GM12878 (cell line): ENCODE measurements at regions not wholly inside any gene's neighbourhood (a gene's known extent, or its start where the extent isn't known, plus 50 kb on each side); places are given as distances from the start of the nearest gene placed in this dataset.

Source experiments
- ATAC-seq: fragments of 200-7000 bp; cut with Tn5 transposase; 3 replicates; pipeline ENCODE4 v1.9.1; 2020; ENCODE audit warnings: mild to moderate bottlenecking, moderate library complexity
- BruUV-seq: library from RNA; stranded (reverse); fragments of 400-500 nt; replicated peaks from 2 replicates; lab custom pipeline; 2021; lab: Mats Ljungman, UMichigan
- CTCF ChIA-PET: fragments of 300-600 bp; sonication (Branson Sonifier 250); formaldehyde crosslinking; extraction: SDS; loops from one replicate; lab custom pipeline; 2021; ENCODE audit warnings: inconsistent platforms; lab: Yijun Ruan, JAX
- POLR2A ChIA-PET: fragments of 350-600 bp; formaldehyde crosslinking; extraction: SDS; loops from one replicate; lab custom pipeline; 2021; ENCODE audit warnings: inconsistent platforms; lab: Charles Lee
- RAD21 ChIA-PET: fragments of 300-600 bp; sonication (Branson Sonifier 250); formaldehyde crosslinking; loops from one replicate; lab custom pipeline; 2023; ENCODE audit warnings: antibody characterized with exemption; ENCODE audit not compliant: unreplicated experiment; lab: Charles Lee
- SMC1A ChIA-PET: fragments of 300-600 bp; sonication (Branson Sonifier 250); formaldehyde crosslinking; loops from one replicate; lab custom pipeline; 2023; ENCODE audit not compliant: unreplicated experiment, uncharacterized antibody; lab: Charles Lee
- DNase-seq: peaks from one replicate; pipeline ENCODE4 v3.0.0-alpha.2; 2011; ENCODE audit warnings: low read depth, low spot score
- FAIRE-seq: peaks from 3 replicates; lab custom pipeline; 2011; peaks lifted over from hg19 to GRCh38; lab: Jason Lieb, UNC
- H2AFZ ChIP-seq: 2 replicates; pipeline ENCODE4 v1.6.0; 2011; ENCODE audit warnings: low read depth, low read length, control low read depth; ENCODE audit not compliant: control insufficient read depth
- H3K27ac ChIP-seq: 2 replicates; pipeline ENCODE4 v1.5.1; 2011; ENCODE audit warnings: control low read depth; ENCODE audit not compliant: control insufficient read depth, insufficient read depth
- H3K27me3 ChIP-seq, 2 experiments: replicated peaks in 1 of 2; 2 replicates each; pipeline versions ENCODE4 v1.6.0 to v1.6.1; 2011; ENCODE audit warnings: low read length in 1 of 2; ENCODE audit not compliant: control insufficient read depth in 2 of 2, insufficient read depth in 2 of 2
- H3K36me3 ChIP-seq, 2 experiments: 2 replicates each; pipeline ENCODE4 v1.5.1; 2011; ENCODE audit warnings: low read length in 1 of 2; ENCODE audit not compliant: control insufficient read depth in 2 of 2, insufficient read depth in 2 of 2
- H3K4me1 ChIP-seq: 2 replicates; pipeline ENCODE4 v1.6.1; 2011; ENCODE audit warnings: mild to moderate bottlenecking, low read length, moderate library complexity, mixed read lengths; ENCODE audit not compliant: control insufficient read depth, insufficient read depth
- H3K4me2 ChIP-seq: 2 replicates; pipeline ENCODE4 v1.6.0; 2011; ENCODE audit warnings: control low read depth; ENCODE audit not compliant: control insufficient read depth, insufficient read depth
- H3K4me3 ChIP-seq: fragments of 200-600 bp; sonication (generic); 2 replicates; pipeline ENCODE4 v1.5.1; 2016
- H3K79me2 ChIP-seq: 2 replicates; pipeline ENCODE4 v1.6.0; 2011; ENCODE audit warnings: low read length; ENCODE audit not compliant: control insufficient read depth, insufficient read depth
- H3K9ac ChIP-seq: 2 replicates; pipeline ENCODE4 v1.8.0; 2011; ENCODE audit warnings: low read length, control low read depth, mixed read lengths; ENCODE audit not compliant: control insufficient read depth, insufficient read depth
- H3K9me3 ChIP-seq: replicated peaks from 3 replicates; pipeline ENCODE4 v1.5.1; 2011; ENCODE audit warnings: mild to moderate bottlenecking, low read length; ENCODE audit not compliant: control insufficient read depth, insufficient read depth
- H4K20me1 ChIP-seq: 2 replicates; pipeline ENCODE4 v1.6.0; 2011; ENCODE audit not compliant: control insufficient read depth, insufficient read depth
- ASH2L ChIP-seq: fragments of 300-600, 200-600 bp; sonication (generic); IDR thresholded peaks from 2 replicates; pipeline ENCODE4 v1.6.1; 2017; ENCODE audit warnings: low read depth, mild to moderate bottlenecking, borderline replicate concordance
- FOXM1 ChIP-seq: IDR thresholded peaks from 2 replicates; pipeline ENCODE4 v1.6.1; 2012; ENCODE audit warnings: low read depth, mild to moderate bottlenecking, inconsistent platforms, low read length, moderate library complexity
- GABPA ChIP-seq: IDR thresholded peaks from 2 replicates; pipeline ENCODE4 v1.6.1; 2014; ENCODE audit warnings: antibody characterized with exemption, low read depth, mild to moderate bottlenecking, inconsistent platforms
- HDAC6 ChIP-seq: fragments of 200-600 bp; sonication (generic); IDR thresholded peaks from one replicate; pipeline ENCODE4 v1.8.0; 2017; ENCODE audit warnings: antibody characterized with exemption; ENCODE audit not compliant: unreplicated experiment
- MYB ChIP-seq: fragments of 150-350 bp; IDR thresholded peaks from 2 replicates; pipeline ENCODE4 v1.6.1; 2014; ENCODE audit warnings: mild to moderate bottlenecking, low read depth, low read length, borderline replicate concordance
- NFYB ChIP-seq: IDR thresholded peaks from 2 replicates; pipeline ENCODE4 v1.6.1; 2011; ENCODE audit warnings: low read depth, mild to moderate bottlenecking, low read length, improper control_type of control experiment, moderate library complexity; ENCODE audit not compliant: insufficient read depth
- RAD51 ChIP-seq: fragments of 450-650 bp; IDR thresholded peaks from 2 replicates; pipeline ENCODE4 v1.6.1; 2016; ENCODE audit warnings: moderate library complexity, mild to moderate bottlenecking, inconsistent platforms
- RCOR1 ChIP-seq: conservative IDR thresholded peaks from 2 replicates; pipeline ENCODE4 v1.6.1; 2012; ENCODE audit warnings: low read depth, low read length, improper control_type of control experiment
- TBL1XR1 ChIP-seq: IDR thresholded peaks from 2 replicates; pipeline ENCODE4 v1.6.1; 2012; ENCODE audit warnings: low read depth, low read length, improper control_type of control experiment
- ZZZ3 ChIP-seq: IDR thresholded peaks from 2 replicates; pipeline ENCODE4 v1.6.1; 2011; ENCODE audit warnings: low read depth; ENCODE audit not compliant: control insufficient read depth, insufficient read length
- WGBS: methylation state at CpG from one replicate; pipeline ENCODE4 v1.1.6; 2016; ENCODE audit warnings: low lambda C conversion rate; ENCODE audit not compliant: insufficient replicate concordance, insufficient coverage; ENCODE audit errors: missing lambda C conversion rate; 5-methylcytosine and 5-hydroxymethylcytosine counted together
- in situ Hi-C: fragments of 300-500 bp; cut with MboI; formaldehyde crosslinking; loops from 9 replicates; pipeline ENCODE4 v1.14.3; 2018; ENCODE audit warnings: mixed read lengths
- intact Hi-C: fragments of 100-400 bp; cut with micrococcal nuclease; formaldehyde crosslinking; loops from one replicate; pipeline ENCODE4 v1.14.2; 2022; ENCODE audit not compliant: unreplicated experiment
- TF ChIP-seq, protein P1 (sequence below): fragments of 150-350 bp; IDR thresholded peaks from 2 replicates; pipeline ENCODE4 v1.6.1; 2014; ENCODE audit warnings: mild to moderate bottlenecking, low read depth, low read length
- TF ChIP-seq, protein P2 (sequence below): IDR thresholded peaks from 2 replicates; pipeline ENCODE4 v1.6.1; 2012; ENCODE audit warnings: low read depth, low read length, improper control_type of control experiment
- TF ChIP-seq, protein P3 (sequence below): fragments of 450-650 bp; IDR thresholded peaks from 2 replicates; pipeline ENCODE4 v1.6.1; 2014; ENCODE audit warnings: mild to moderate bottlenecking
- TF ChIP-seq, protein P4 (sequence below): fragments of 450-650 bp; formaldehyde crosslinking; IDR thresholded peaks from 2 replicates; pipeline ENCODE4 v1.4.0; 2020; ENCODE audit warnings: mild to moderate bottlenecking, moderate library complexity

DNA sequence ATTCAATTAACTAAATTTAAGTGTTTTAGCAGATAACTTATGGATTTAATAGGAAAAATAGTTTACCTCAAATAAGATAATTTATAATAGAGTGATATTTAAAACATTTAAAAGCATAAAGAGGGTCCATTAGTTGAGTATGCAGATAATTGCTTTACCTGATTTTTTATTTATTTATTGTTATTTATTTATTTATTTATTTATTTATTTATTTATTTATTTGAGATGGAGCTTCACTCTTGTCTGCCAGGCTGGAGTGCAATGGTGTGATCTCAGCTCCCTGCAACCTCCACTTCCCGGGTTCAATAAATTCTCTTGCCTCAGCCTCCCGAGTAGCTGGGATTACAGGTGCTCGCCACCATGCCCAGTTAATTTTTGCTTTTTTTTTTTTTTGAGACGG lies 982.9 kb downstream of the TFAP2A start:
- H3K36me3 ChIP-seq: no peaks in the 10 kb centered on the region
- ChIA-PET CTCF (interaction anchor here (0.6 to 1.1 kb wide), 3 partner anchors 162 to 1369 kb away, joined by 3 to 4 read pairs (median 3); no protein-coding TSS in a partner anchor), RAD21 (no interaction called here), SMC1A (interaction anchor here (0.5 kb wide), 1 partner anchor 555 kb away, joined by 3 read pairs; no protein-coding TSS in a partner anchor), POLR2A (no interaction called here)
- no peaks in the 10 kb centered on the region for H3K27me3 ChIP-seq
- intact Hi-C loops: no loop called here
- no peaks in the 10 kb centered on the region for H4K20me1 ChIP-seq
- FAIRE-seq: no peak
- H3K4me1 ChIP-seq: no peaks in the 10 kb centered on the region
- in situ Hi-C loops: no loop called here
- 30% methylated on average over 4 of the region's 4 CpGs for WGBS
- TF ChIP-seq GABPA (no peak), ZZZ3 (no peak), HDAC6 (no peak), TBL1XR1 (no peak), NFYB (no peak), RCOR1 (no peak), RAD51 (no peak), FOXM1 (no peak), MYB (no peak), ASH2L (no peak)
- TF ChIP-seq, protein P1, sequence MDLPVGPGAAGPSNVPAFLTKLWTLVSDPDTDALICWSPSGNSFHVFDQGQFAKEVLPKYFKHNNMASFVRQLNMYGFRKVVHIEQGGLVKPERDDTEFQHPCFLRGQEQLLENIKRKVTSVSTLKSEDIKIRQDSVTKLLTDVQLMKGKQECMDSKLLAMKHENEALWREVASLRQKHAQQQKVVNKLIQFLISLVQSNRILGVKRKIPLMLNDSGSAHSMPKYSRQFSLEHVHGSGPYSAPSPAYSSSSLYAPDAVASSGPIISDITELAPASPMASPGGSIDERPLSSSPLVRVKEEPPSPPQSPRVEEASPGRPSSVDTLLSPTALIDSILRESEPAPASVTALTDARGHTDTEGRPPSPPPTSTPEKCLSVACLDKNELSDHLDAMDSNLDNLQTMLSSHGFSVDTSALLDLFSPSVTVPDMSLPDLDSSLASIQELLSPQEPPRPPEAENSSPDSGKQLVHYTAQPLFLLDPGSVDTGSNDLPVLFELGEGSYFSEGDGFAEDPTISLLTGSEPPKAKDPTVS: no peak
- TF ChIP-seq, protein P2, sequence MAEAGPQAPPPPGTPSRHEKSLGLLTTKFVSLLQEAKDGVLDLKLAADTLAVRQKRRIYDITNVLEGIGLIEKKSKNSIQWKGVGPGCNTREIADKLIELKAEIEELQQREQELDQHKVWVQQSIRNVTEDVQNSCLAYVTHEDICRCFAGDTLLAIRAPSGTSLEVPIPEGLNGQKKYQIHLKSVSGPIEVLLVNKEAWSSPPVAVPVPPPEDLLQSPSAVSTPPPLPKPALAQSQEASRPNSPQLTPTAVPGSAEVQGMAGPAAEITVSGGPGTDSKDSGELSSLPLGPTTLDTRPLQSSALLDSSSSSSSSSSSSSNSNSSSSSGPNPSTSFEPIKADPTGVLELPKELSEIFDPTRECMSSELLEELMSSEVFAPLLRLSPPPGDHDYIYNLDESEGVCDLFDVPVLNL: no peak
- TF ChIP-seq, protein P3, sequence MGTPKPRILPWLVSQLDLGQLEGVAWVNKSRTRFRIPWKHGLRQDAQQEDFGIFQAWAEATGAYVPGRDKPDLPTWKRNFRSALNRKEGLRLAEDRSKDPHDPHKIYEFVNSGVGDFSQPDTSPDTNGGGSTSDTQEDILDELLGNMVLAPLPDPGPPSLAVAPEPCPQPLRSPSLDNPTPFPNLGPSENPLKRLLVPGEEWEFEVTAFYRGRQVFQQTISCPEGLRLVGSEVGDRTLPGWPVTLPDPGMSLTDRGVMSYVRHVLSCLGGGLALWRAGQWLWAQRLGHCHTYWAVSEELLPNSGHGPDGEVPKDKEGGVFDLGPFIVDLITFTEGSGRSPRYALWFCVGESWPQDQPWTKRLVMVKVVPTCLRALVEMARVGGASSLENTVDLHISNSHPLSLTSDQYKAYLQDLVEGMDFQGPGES: no peak
- TF ChIP-seq, protein P4, sequence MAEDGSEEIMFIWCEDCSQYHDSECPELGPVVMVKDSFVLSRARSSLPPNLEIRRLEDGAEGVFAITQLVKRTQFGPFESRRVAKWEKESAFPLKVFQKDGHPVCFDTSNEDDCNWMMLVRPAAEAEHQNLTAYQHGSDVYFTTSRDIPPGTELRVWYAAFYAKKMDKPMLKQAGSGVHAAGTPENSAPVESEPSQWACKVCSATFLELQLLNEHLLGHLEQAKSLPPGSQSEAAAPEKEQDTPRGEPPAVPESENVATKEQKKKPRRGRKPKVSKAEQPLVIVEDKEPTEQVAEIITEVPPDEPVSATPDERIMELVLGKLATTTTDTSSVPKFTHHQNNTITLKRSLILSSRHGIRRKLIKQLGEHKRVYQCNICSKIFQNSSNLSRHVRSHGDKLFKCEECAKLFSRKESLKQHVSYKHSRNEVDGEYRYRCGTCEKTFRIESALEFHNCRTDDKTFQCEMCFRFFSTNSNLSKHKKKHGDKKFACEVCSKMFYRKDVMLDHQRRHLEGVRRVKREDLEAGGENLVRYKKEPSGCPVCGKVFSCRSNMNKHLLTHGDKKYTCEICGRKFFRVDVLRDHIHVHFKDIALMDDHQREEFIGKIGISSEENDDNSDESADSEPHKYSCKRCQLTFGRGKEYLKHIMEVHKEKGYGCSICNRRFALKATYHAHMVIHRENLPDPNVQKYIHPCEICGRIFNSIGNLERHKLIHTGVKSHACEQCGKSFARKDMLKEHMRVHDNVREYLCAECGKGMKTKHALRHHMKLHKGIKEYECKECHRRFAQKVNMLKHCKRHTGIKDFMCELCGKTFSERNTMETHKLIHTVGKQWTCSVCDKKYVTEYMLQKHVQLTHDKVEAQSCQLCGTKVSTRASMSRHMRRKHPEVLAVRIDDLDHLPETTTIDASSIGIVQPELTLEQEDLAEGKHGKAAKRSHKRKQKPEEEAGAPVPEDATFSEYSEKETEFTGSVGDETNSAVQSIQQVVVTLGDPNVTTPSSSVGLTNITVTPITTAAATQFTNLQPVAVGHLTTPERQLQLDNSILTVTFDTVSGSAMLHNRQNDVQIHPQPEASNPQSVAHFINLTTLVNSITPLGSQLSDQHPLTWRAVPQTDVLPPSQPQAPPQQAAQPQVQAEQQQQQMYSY (CRISPR knock-in tag): no peak
- H3K4me3 ChIP-seq: no peak overlapping the region
- no peak overlapping the region for H3K9ac ChIP-seq
- ATAC-seq: no peak
- H3K27ac ChIP-seq: no peak overlapping the region
- no peaks in the 10 kb centered on the region; the same call in 2 of the 3 replicates for H3K9me3 ChIP-seq
- H3K79me2 ChIP-seq: no peaks in the 10 kb centered on the region
- no peak overlapping the region for H2AFZ ChIP-seq
- no TSS peak for BruUV-seq
- no peak overlapping the region for H3K4me2 ChIP-seq
- no peak for DNase-seq
